GM23248 (cell line): ENCODE measurements at regions not wholly inside any gene's neighbourhood (a gene's known extent, or its start where the extent isn't known, plus 50 kb on each side); places are given as distances from the start of the nearest gene placed in this dataset.
"Not testable (repeated sequence)": the region's sequence is repeated elsewhere in the genome, so short reads cannot be mapped to it uniquely, and the experiment has no call there.

Experiments used
- DNase-seq: peaks from one replicate; pipeline ENCODE4 v3.0.0-alpha.2; 2015
- H2AFZ ChIP-seq: fragments of 200-600 bp; sonication (generic); 2 replicates; pipeline ENCODE4 v1.6.1; 2016; ENCODE audit warnings: antibody characterized with exemption
- H3F3A ChIP-seq: fragments of 200-600 bp; sonication (generic); 2 replicates; pipeline ENCODE4 v1.6.1; 2016; ENCODE audit warnings: mild to moderate bottlenecking, antibody characterized with exemption, mixed run types; ENCODE audit not compliant: insufficient read depth
- H3K27ac ChIP-seq: fragments of 200-600 bp; sonication (generic); 2 replicates; pipeline ENCODE4 v1.5.1; 2016; ENCODE audit warnings: mild to moderate bottlenecking
- H3K27me3 ChIP-seq: fragments of 200-600 bp; sonication (generic); replicated peaks from 2 replicates; pipeline ENCODE4 v1.6.1; 2016; ENCODE audit warnings: mild to moderate bottlenecking; ENCODE audit not compliant: insufficient read depth
- H3K36me3 ChIP-seq: fragments of 200-600 bp; sonication (generic); 2 replicates; pipeline ENCODE4 v1.6.1; 2016; ENCODE audit warnings: low read depth, mild to moderate bottlenecking
- H3K4me1 ChIP-seq: fragments of 200-600 bp; sonication (generic); 2 replicates; pipeline ENCODE4 v1.6.1; 2016; ENCODE audit warnings: mild to moderate bottlenecking; ENCODE audit not compliant: insufficient read depth
- H3K4me2 ChIP-seq: fragments of 200-600 bp; sonication (generic); one replicate; pipeline ENCODE4 v1.6.1; 2016; ENCODE audit warnings: mild to moderate bottlenecking; ENCODE audit not compliant: unreplicated experiment
- H3K4me3 ChIP-seq: fragments of 200-600 bp; sonication (generic); 2 replicates; pipeline ENCODE4 v1.5.1; 2016; ENCODE audit warnings: mild to moderate bottlenecking
- H3K79me2 ChIP-seq: fragments of 200-600 bp; sonication (generic); 2 replicates; pipeline ENCODE4 v1.6.1; 2016; ENCODE audit warnings: mild to moderate bottlenecking; ENCODE audit not compliant: insufficient read depth
- H3K9ac ChIP-seq: fragments of 200-600 bp; sonication (generic); 2 replicates; pipeline ENCODE4 v1.6.1; 2016; ENCODE audit warnings: mild to moderate bottlenecking
- H3K9me2 ChIP-seq: fragments of 200-600 bp; sonication (generic); 2 replicates; pipeline ENCODE4 v1.6.1; 2016; ENCODE audit warnings: mixed run types, mild to moderate bottlenecking, moderate library complexity; ENCODE audit not compliant: insufficient read depth
- H3K9me3 ChIP-seq: fragments of 200-600 bp; sonication (generic); one replicate; pipeline ENCODE4 v1.6.1; 2017; ENCODE audit warnings: low read depth
- H4K20me1 ChIP-seq: fragments of 200-600 bp; sonication (generic); 2 replicates; pipeline ENCODE4 v1.6.0; 2016; ENCODE audit not compliant: insufficient read depth
- EZH2 ChIP-seq: fragments of 200-600 bp; sonication (generic); IDR thresholded peaks from 2 replicates; pipeline ENCODE4 v1.6.1; 2018; ENCODE audit warnings: antibody characterized with exemption, mild to moderate bottlenecking; ENCODE audit not compliant: insufficient read depth, poor library complexity, severe bottlenecking
- EZH2phosphoT487 ChIP-seq: fragments of 200-600 bp; sonication (generic); IDR thresholded peaks from 2 replicates; pipeline ENCODE4 v1.6.1; 2018; ENCODE audit warnings: antibody characterized with exemption, moderate library complexity, mild to moderate bottlenecking, low read depth; ENCODE audit not compliant: insufficient read depth
- WGBS, 2 experiments: methylation state at CpG; one replicate each; pipeline ENCODE4 v1.1.6; 2015 to 2017; ENCODE audit warnings: low lambda C conversion rate in 2 of 2, low coverage in 1 of 2; ENCODE audit errors: missing lambda C conversion rate in 2 of 2; 5-methylcytosine and 5-hydroxymethylcytosine counted together
- in situ Hi-C: fragments of 300-500 bp; cut with MboI; formaldehyde crosslinking; loops from 2 replicates; pipeline ENCODE4 v1.15.0; 2020

- peaks cover 22% of the 10 kb centered on the region; the same call in 1 of the 2 replicates for H3F3A ChIP-seq
- no peaks in the 10 kb centered on the region for H3K79me2 ChIP-seq
- H3K36me3 ChIP-seq = no peaks in the 10 kb centered on the region
- TF ChIP-seq EZH2phosphoT487 = no peak
- TF ChIP-seq EZH2 = no peak
- peaks cover 24% of the 10 kb centered on the region for H3K4me1 ChIP-seq
- H3K9ac ChIP-seq = no peak overlapping the region
- peak overlapping the region; percentile 7; the same call in 1 of the 2 replicates for H2AFZ ChIP-seq
- peak overlapping the region; percentile 41 for H3K27ac ChIP-seq
- WGBS, 2 experiments = 55 to 60% methylated on average over 4 of the region's 4 CpGs
- H3K27me3 ChIP-seq = no peaks in the 10 kb centered on the region
- peak; percentile 20 for DNase-seq
- H3K9me3 ChIP-seq = no peaks in the 10 kb centered on the region
- peak overlapping the region; percentile 3 for H3K4me2 ChIP-seq
- H3K4me3 ChIP-seq = no peak overlapping the region
- H4K20me1 ChIP-seq = no peaks in the 10 kb centered on the region
- in situ Hi-C loops = no loop called here
- H3K9me2 ChIP-seq = no peaks in the 10 kb centered on the region
These were observed 206.4 kb upstream of the FERD3L start for GRCh38 chr7:19351341-19352304.

- H3K9me3 ChIP-seq = no peaks in the 10 kb centered on the region
- H3K79me2 ChIP-seq = no peaks in the 10 kb centered on the region
- no peaks in the 10 kb centered on the region for H4K20me1 ChIP-seq
- H3K9ac ChIP-seq = no peak overlapping the region
- H3K27me3 ChIP-seq = no peaks in the 10 kb centered on the region
- H3K27ac ChIP-seq = no peak overlapping the region
- H3K9me2 ChIP-seq = no peaks in the 10 kb centered on the region
- in situ Hi-C loops = no loop called here
- no peak overlapping the region for H2AFZ ChIP-seq
- no peak for DNase-seq
- no peak for TF ChIP-seq EZH2
- TF ChIP-seq EZH2phosphoT487 = no peak
- H3K36me3 ChIP-seq = no peaks in the 10 kb centered on the region
- no peak overlapping the region for H3K4me3 ChIP-seq
- H3K4me2 ChIP-seq = no peak overlapping the region
- H3K4me1 ChIP-seq = no peaks in the 10 kb centered on the region
- no peaks in the 10 kb centered on the region for H3F3A ChIP-seq
- 79 to 86% methylated on average over 11 of the region's 11 CpGs for WGBS, 2 experiments
These were observed 194.3 kb upstream of the FERD3L start for GRCh38 chr7:19339512-19339911.

GRCh38 chr7:19338512-19338911 lies 193.3 kb upstream of the FERD3L start:
- H2AFZ ChIP-seq, H3F3A ChIP-seq, H3K9me3 ChIP-seq, H3K9ac ChIP-seq, H3K79me2 ChIP-seq, H3K9me2 ChIP-seq, H3K36me3 ChIP-seq, H3K4me3 ChIP-seq, in situ Hi-C loops, DNase-seq, H3K4me1 ChIP-seq, H3K4me2 ChIP-seq, H4K20me1 ChIP-seq, H3K27ac ChIP-seq, H3K27me3 ChIP-seq: not testable (repeated sequence)
- 64 to 66% methylated on average over 3 of the region's 3 CpGs for WGBS, 2 experiments

- Histone ChIP-seq H3F3A (no peaks in the 10 kb centered on the region), H3K9me2 (no peaks in the 10 kb centered on the region), H3K4me2 (no peak overlapping the region), H4K20me1 (no peaks in the 10 kb centered on the region), H3K4me3 (no peak overlapping the region), H3K4me1 (no peaks in the 10 kb centered on the region), H3K27ac (no peak overlapping the region), H3K9me3 (no peaks in the 10 kb centered on the region), H3K36me3 (no peaks in the 10 kb centered on the region), H3K79me2 (no peaks in the 10 kb centered on the region), H3K27me3 (no peaks in the 10 kb centered on the region), H3K9ac (no peak overlapping the region), H2AFZ (no peak overlapping the region)
- TF ChIP-seq EZH2phosphoT487 (no peak), EZH2 (no peak)
- DNase-seq = no peak
- in situ Hi-C loops = no loop called here
- 45 to 47% methylated on average over 2 of the region's 2 CpGs for WGBS, 2 experiments
These were observed 191.7 kb upstream of the FERD3L start for GRCh38 chr7:19336836-19337383.
